Pulmonary artery endothelial cell (primary cell): ENCODE measurements at regions not wholly inside any gene's neighbourhood (a gene's known extent, or its start where the extent isn't known, plus 50 kb on each side); places are given as distances from the start of the nearest gene placed in this dataset.
"Not testable (repeated sequence)": the region's sequence is repeated elsewhere in the genome, so short reads cannot be mapped to it uniquely, and the experiment has no call there.

Source experiments
- DNase-seq: peaks from one replicate; pipeline ENCODE4 v3.0.0-alpha.2; 2011; ENCODE audit warnings: low read depth, low spot score

DNA sequence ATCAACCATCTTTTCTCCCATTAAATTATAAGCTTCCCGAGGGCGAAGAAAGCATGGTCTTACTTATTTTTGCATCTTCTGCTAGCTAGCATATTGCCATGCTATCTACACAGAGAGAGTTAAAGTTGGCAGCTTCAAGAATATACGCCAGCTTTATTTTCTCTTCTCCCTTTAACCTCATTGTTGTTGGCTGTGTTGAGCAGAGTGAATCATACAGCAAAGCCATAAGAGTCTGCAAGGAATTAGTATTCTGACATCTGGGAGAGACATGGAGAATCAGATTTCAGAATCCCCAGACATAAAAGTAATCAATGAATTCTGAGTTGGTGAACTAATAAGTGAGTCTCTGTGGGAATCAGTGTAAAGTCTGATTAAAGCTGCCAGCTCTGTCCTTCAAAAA, 649.6 kb upstream of the PTBP2 start:
- DNase-seq: no peak

- DNase-seq: no peak
Measured at GRCh38 chr1:96073100-96073499, 648.5 kb upstream of the PTBP2 start.

DNA sequence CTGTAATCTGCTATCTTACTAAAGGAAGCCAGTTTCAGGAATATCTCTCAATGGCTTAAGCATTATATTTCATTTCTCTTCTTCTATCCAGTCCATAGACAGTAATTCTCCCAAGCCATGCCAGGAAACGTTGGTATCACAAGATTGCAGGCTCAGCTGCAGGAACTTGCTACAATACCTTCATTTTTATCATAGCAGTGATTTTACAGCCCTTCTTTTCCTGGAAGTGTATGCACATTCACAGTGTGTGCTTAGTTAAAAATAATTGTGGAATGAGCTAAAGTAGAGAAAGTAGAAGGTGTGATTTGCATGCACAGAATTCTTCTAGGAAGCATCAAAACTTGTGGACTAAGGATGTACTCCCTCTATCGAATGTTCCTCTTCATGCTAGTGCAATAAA, 647.2 kb upstream of the PTBP2 start:
- DNase-seq: no peak

- no peak for DNase-seq
Measured at GRCh38 chr1:96074876-96075577, 646.6 kb upstream of the PTBP2 start.

DNA sequence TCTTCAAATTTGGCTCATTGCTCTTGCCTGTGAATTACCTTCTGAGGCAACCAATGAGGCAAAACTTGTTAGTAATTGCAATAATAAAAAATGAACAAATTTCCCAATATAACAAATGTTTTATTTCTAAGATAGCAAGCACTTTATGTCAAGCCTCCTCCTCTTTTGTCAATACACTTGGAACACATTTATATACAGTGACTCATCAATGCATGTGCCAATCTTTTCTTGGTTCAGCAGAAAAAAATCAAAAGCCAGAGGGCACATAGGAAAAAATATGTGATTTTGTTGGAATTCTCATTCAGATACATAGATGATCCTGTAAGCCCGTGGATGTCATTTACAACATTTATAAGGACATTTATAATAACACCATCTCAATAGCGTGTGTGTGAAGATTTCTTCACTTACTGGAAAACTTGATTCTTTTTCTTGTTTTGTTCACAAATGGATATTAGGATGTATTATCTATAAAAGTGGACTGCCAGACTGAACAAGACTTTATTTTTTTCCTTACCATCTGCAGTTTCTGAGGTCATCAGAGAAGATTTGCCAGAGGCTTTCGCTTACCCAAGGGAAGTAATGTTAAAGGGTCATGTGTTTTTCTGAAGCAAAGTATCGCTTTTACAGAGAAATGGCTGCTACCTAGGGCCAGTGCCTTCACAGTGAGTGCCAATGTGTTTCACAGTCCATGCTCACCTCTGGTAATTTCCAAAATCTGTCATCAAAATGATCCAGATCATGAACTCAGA, 645.7 kb upstream of the PTBP2 start:
- DNase-seq: no peak

DNA sequence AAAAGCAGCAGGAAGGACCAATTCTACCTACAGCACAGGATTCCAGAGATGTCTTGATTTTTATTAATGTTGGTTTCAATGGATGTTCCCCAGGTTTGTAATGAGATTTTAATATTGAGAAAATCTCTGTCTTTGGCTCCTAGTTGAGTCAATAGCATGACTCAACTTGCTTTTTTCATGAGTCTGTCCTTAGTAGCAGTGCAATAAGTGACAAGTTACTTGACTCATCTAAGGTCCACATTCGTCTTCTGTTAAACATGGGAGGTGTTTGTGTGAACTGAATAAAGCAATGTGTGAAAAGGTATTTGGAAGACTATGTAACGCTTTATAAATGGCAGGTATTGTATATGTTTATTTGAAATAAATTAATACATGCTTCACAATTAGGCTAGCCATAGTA, 645.0 kb upstream of the PTBP2 start:
- DNase-seq: no peak

- no peak for DNase-seq
Measured at GRCh38 chr1:96079581-96079980, 642.0 kb upstream of the PTBP2 start.

DNA sequence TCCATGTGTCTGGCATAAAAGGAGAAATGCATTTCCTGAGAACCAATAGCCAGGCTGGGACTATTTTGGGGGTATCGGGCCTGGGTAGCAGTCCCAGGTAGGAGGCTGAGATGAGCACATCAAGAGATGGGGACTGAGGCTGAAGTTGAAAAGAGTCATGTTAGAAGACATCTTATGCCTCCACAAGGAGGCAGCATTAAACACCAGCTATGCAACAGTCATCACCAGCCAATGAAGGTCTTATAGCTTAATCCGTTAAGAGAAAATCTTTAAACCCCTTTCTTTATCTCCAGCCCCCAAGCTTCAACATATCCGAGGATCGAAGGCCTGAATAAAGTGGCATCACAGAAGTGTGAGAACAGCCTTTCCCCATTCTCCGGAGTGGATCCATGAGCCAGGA, 640.7 kb upstream of the PTBP2 start:
- DNase-seq: no peak

DNA sequence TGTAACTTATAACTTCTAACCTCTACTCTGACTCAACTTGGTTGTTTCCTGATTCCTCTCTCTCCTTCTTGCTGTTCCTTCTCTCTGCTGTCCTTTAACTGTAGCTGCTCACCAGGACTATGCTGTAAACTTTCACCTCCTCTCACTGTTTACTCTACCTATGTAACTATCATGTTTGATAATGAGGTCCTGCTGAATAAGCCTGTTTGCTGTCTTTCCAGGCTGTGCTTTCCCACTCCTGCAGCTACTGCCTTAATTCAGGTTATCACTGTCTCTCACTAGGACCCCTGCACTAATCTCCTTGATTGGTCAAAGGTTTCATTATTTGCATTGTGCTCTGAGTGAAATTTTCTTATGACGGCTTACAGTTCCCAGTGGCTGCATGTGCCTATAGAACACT, 633.9 kb upstream of the PTBP2 start:
- no peak for DNase-seq

GRCh38 chr1:96090134-96090533, 631.5 kb upstream of the PTBP2 start:
- DNase-seq: no peak

DNA sequence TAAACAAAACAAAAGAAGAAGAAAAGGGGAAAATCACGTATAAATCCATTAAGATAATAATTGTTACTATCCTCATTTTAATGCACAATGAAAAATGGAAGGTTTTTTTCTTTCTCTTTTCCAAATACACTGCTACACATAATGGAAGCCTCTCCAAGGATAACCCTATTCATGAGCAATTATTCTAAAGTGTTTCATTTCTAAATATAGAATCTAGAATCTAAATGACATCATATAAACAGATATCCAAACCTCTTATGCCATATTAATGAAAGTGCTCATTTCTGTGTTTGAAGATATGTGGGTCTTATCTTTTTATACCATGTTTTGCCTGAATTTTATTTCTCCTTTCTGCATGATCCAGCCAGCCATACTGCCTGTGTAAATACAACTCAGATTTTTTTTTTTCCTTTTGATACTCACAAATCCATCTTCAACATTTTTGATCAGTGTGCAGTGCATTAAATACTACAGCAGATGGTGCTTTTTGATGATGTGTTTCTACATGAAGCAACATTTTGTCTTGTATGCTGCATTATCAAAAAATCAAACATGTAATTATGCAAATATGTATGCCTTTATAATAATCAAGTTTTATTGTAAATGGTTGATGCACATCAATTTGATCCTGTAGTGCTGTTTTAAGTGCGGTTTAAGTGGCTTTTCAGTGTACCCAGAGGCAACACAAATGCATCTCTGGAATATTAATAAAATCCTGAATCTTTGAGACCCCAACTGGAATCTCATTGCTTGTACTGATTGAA, 625.6 kb upstream of the PTBP2 start:
- no peak for DNase-seq

DNA sequence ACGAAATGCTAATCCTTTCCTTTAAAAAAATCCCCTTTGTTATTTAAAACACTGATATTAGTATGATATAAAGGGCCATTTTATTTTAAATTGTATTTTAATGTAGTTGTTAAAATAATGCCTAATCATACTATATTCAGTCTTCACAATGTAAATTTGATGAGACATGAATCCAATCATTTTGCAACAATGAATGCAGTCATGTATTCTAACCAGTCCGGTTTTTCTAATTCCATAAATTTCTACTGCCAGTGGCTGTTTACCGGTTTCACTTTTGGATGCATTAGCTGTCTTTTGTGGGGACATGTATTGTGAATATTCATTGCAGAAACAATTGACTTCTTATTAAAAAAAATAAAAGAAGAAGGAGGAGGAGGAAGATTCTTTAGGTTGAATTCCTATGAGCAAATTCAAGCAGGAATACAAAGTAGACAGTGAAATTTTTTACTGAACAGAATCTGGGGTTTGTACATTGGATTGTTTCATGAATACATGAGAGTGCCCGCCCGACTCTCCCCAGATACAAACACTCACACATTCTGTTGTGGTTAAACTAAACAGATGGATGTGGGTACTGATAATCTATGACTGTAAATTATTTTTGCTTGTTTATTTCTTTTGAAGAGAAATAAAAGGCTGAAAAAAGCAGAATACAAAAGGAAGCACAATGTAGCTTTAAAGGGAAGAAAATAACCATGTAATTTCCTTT, 624.8 kb upstream of the PTBP2 start:
- DNase-seq: no peak

- DNase-seq: no peak
Measured at GRCh38 chr1:96104506-96104905, 617.1 kb upstream of the PTBP2 start.

GRCh38 chr1:96104906-96105305, 616.7 kb upstream of the PTBP2 start:
- DNase-seq: no peak

DNA sequence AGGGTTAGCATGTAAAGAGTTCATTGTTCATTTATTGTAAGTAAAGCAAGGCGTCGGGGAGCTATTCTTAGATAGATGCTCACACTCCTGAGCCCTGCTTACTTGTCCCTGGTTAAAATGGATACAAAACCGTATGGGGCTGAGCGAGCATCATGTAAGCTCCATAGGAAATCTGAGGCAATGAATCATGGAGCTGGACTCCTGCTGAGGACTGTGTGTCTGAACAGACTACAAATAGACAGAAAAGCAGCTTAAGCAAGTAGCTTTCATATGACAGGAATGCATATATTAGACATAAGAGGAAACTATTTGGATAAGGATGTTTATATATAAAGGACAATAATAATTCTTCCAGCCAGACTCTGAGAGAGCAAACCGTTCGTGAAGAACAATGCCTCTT, 604.9 kb upstream of the PTBP2 start:
- no peak for DNase-seq

- no peak for DNase-seq
Measured at GRCh38 chr1:96130432-96130831, 591.2 kb upstream of the PTBP2 start.

GRCh38 chr1:96144636-96145035, 576.9 kb upstream of the PTBP2 start:
- no peak for DNase-seq

GRCh38 chr1:96145492-96145891, 576.1 kb upstream of the PTBP2 start:
- DNase-seq: no peak

DNA sequence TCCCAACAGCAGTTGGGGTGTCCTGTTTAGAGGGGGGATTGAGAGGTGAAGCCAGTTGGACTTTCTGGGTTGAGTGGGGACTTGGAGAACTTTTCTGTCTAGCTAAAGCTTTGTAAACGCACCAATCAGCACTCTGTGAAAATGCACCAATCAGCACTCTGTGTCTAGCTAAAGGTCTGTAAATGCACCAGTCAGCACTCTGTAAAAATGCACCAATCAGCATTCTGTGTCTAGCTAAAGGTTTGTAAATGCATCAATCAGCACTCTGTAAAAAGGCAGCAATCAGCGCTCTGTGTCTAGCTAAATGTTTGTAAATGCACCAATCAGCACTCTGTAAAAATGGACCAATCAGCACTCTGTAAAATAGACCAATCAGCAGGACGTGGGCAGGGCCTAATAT, 568.6 kb upstream of the PTBP2 start:
- DNase-seq: not testable (repeated sequence)

- no peak for DNase-seq
Measured at GRCh38 chr1:96157101-96157500, 564.5 kb upstream of the PTBP2 start.

DNA sequence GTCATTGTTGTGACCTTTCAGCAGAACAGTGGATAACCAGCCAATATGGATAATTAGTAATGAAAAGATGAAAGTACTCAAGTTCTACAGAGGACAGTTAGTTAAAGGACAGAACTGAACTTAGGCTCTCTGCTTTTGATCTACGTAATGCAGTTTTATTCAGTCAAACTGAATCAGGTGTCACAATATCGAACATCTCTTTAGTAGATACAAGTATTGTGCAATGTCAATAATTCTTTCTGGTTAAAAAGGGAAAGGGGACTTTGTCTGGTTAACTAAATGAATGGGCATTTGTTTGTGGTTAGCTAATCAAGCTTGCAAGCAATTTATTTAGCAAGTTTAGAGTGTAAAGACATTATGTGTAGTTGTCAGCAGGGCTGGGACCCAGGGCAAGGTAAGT, 562.2 kb upstream of the PTBP2 start:
- no peak for DNase-seq

DNA sequence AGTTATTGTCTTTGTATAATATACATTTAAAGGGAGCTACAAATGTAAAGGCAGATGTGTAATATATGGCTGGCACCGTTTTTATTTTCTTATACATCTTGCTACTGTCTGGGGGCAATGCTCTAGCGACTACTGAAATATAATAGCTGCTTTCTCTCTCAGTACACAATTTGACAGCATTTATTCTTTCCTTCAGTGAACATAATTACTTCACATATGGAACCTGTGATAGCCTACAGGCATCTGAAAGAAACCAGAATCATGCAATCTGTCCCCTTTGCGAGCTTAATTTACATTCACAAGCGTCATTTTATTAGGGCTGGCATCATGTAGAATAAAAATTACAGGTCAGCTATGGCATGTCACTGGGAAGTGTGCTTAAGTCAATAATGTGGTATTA, 557.5 kb upstream of the PTBP2 start:
- no peak for DNase-seq
